HG02884 (cell line): ENCODE measurements at regions not wholly inside any gene's neighbourhood (a gene's known extent, or its start where the extent isn't known, plus 50 kb on each side); places are given as distances from the start of the nearest gene placed in this dataset.
"Not testable (repeated sequence)": the region's sequence is repeated elsewhere in the genome, so short reads cannot be mapped to it uniquely, and the experiment has no call there.

ENCODE experiments used
- ATAC-seq: cut with Tn5 transposase; IDR thresholded peaks from one replicate; pipeline ENCODE4 v1.9.1; 2021; ENCODE audit warnings: mild to moderate bottlenecking, moderate library complexity; ENCODE audit not compliant: unreplicated experiment

GRCh38 chr10:2222631-2223030 lies 485.3 kb upstream of the ADARB2 start:
- ATAC-seq, result no peak

GRCh38 chr10:2214805-2215204 lies 477.5 kb upstream of the ADARB2 start:
- ATAC-seq, result no peak

GRCh38 chr10:2214092-2214491 lies 476.8 kb upstream of the ADARB2 start:
- ATAC-seq, result no peak

- no peak for ATAC-seq
These were observed 475.0 kb upstream of the ADARB2 start for GRCh38 chr10:2212244-2212834.

- ATAC-seq, result no peak
These were observed 472.8 kb upstream of the ADARB2 start for GRCh38 chr10:2210088-2210487.

- no peak for ATAC-seq
These were observed 470.8 kb upstream of the ADARB2 start for GRCh38 chr10:2208106-2208505.

- ATAC-seq, result no peak
These were observed 470.1 kb upstream of the ADARB2 start for GRCh38 chr10:2207246-2207922.

- ATAC-seq, result no peak
These were observed 468.1 kb upstream of the ADARB2 start for GRCh38 chr10:2205406-2205805.

GRCh38 chr10:2202401-2202800 lies 465.1 kb upstream of the ADARB2 start:
- ATAC-seq, result no peak

- no peak for ATAC-seq
These were observed 464.3 kb upstream of the ADARB2 start for GRCh38 chr10:2201534-2202099.

GRCh38 chr10:2197663-2198062 lies 460.3 kb upstream of the ADARB2 start:
- no peak for ATAC-seq

GRCh38 chr10:2196272-2196671 lies 458.9 kb upstream of the ADARB2 start:
- no peak for ATAC-seq

- ATAC-seq, result not testable (repeated sequence)
These were observed 452.0 kb upstream of the ADARB2 start for GRCh38 chr10:2189356-2189755.

- no peak for ATAC-seq
These were observed 451.0 kb upstream of the ADARB2 start for GRCh38 chr10:2188371-2188770.

- ATAC-seq, result no peak
These were observed 436.0 kb upstream of the ADARB2 start for GRCh38 chr10:2173327-2173726.

- no peak for ATAC-seq
These were observed 428.6 kb upstream of the ADARB2 start for GRCh38 chr10:2165771-2166460.

- no peak for ATAC-seq
These were observed 413.0 kb upstream of the ADARB2 start for GRCh38 chr10:2150288-2150687.

- ATAC-seq, result no peak
These were observed 408.7 kb upstream of the ADARB2 start for GRCh38 chr10:2145926-2146478.

- no peak for ATAC-seq
These were observed 408.2 kb upstream of the ADARB2 start for GRCh38 chr10:2145491-2145890.

- no peak for ATAC-seq
These were observed 407.3 kb upstream of the ADARB2 start for GRCh38 chr10:2144584-2144983.

- ATAC-seq, result no peak
These were observed 406.0 kb upstream of the ADARB2 start for GRCh38 chr10:2143213-2143835.
